SK-N-SH (cell line): ENCODE measurements at regions not wholly inside any gene's neighbourhood (a gene's known extent, or its start where the extent isn't known, plus 50 kb on each side); places are given as distances from the start of the nearest gene placed in this dataset.

ENCODE experiments used
- CTCF ChIA-PET: fragments of 300-600, 350-600 bp; formaldehyde crosslinking; extraction: SDS; loops from one replicate; lab custom pipeline; 2021; lab: Yijun Ruan, JAX
- POLR2A ChIA-PET: fragments of 350-600 bp; sonication (Branson Sonifier 250); formaldehyde crosslinking; extraction: SDS; loops from one replicate; lab custom pipeline; 2020; ENCODE audit warnings: antibody characterized with exemption, inconsistent platforms; lab: Yijun Ruan, JAX
- DNase-seq: peaks from one replicate; pipeline ENCODE4 v3.0.0; 2012
- H2AFZ ChIP-seq: fragments of 200-600 bp; sonication (generic); 2 replicates; pipeline ENCODE4 v1.8.1; 2016; ENCODE audit warnings: antibody characterized with exemption, mild to moderate bottlenecking, low read depth
- H3F3A ChIP-seq: fragments of 200-600 bp; sonication (generic); replicated peaks from 2 replicates; pipeline ENCODE3; 2016; ENCODE audit warnings: antibody characterized with exemption, mild to moderate bottlenecking; ENCODE audit not compliant: insufficient read depth
- H3K27ac ChIP-seq, 2 experiments: fragments of 200-500 bp in 1 of 2; fragments of 200-600 bp in 1 of 2; sonication (Bioruptor generic) in 1 of 2; sonication (generic), shearing (Covaris generic) in 1 of 2; 2 replicates each; pipeline versions ENCODE4 v1.5.1 to v1.6.1; 2014 to 2016; ENCODE audit warnings: low read depth in 2 of 2, inconsistent platforms in 1 of 2, low read length in 1 of 2, mild to moderate bottlenecking in 1 of 2, mixed read lengths in 1 of 2
- H3K27me3 ChIP-seq: fragments of 200-600 bp; sonication (generic), shearing (Covaris generic); 2 replicates; pipeline ENCODE4 v1.6.1; 2016; ENCODE audit warnings: mixed run types; ENCODE audit not compliant: insufficient read depth
- H3K36me3 ChIP-seq, 2 experiments: fragments of 200-500 bp in 1 of 2; fragments of 200-600 bp in 1 of 2; sonication (Bioruptor generic) in 1 of 2; sonication (generic) in 1 of 2; replicated peaks in 1 of 2; 2 replicates each; pipeline versions ENCODE3 to v1.5.1; 2014 to 2016; ENCODE audit warnings: low read length in 1 of 2, mild to moderate bottlenecking in 1 of 2; ENCODE audit not compliant: insufficient read depth in 2 of 2, control insufficient read depth in 1 of 2
- H3K4me1 ChIP-seq, 2 experiments: fragments of 200-500 bp in 1 of 2; fragments of 200-600 bp in 1 of 2; sonication (Bioruptor generic) in 1 of 2; sonication (generic), shearing (Covaris generic) in 1 of 2; 2 replicates each; pipeline versions ENCODE4 v1.5.1 to v1.6.1; 2014 to 2016; ENCODE audit warnings: low read depth in 1 of 2, low read length in 1 of 2, mixed run types in 1 of 2; ENCODE audit not compliant: insufficient read depth in 2 of 2, control insufficient read depth in 1 of 2
- H3K4me2 ChIP-seq: fragments of 200-600 bp; sonication (generic), shearing (Covaris generic); 2 replicates; pipeline ENCODE4 v1.6.1; 2017; ENCODE audit warnings: mixed run types
- H3K4me3 ChIP-seq, 2 experiments: fragments of 200-500 bp in 1 of 2; fragments of 200-600 bp in 1 of 2; sonication (Bioruptor generic) in 1 of 2; sonication (generic), shearing (Covaris generic) in 1 of 2; 2 replicates each; pipeline versions ENCODE4 v1.5.1 to v1.8.1; 2014 to 2016; ENCODE audit warnings: low read depth in 2 of 2, inconsistent platforms in 1 of 2, low read length in 1 of 2, mild to moderate bottlenecking in 1 of 2, mixed read lengths in 1 of 2, moderate library complexity in 1 of 2
- H3K79me2 ChIP-seq: fragments of 200-600 bp; sonication (generic); 2 replicates; pipeline ENCODE4 v1.8.1; 2017; ENCODE audit warnings: mild to moderate bottlenecking; ENCODE audit not compliant: insufficient read depth
- H3K9ac ChIP-seq: fragments of 200-600 bp; sonication (generic); 2 replicates; pipeline ENCODE4 v1.6.1; 2017; ENCODE audit warnings: mixed run types
- H3K9me2 ChIP-seq: fragments of 200-600 bp; sonication (generic); 2 replicates; pipeline ENCODE4 v1.6.1; 2017; ENCODE audit warnings: mixed run types
- H3K9me3 ChIP-seq: fragments of 200-600 bp; sonication (generic); 2 replicates; pipeline ENCODE4 v1.6.1; 2017; ENCODE audit warnings: mixed run types, mild to moderate bottlenecking, moderate library complexity
- H4K20me1 ChIP-seq: fragments of 200-600 bp; sonication (generic); 2 replicates; pipeline ENCODE4 v1.6.1; 2017; ENCODE audit warnings: mild to moderate bottlenecking, mixed run types; ENCODE audit not compliant: insufficient read depth
- CHD2 ChIP-seq: fragments of 150-350 bp; IDR thresholded peaks from 2 replicates; pipeline ENCODE4 v1.6.1; 2018; ENCODE audit warnings: low read length; ENCODE audit not compliant: partially characterized antibody
- ELF1 ChIP-seq: IDR thresholded peaks from 2 replicates; pipeline ENCODE4 v1.4.0; 2012
- EZH2phosphoT487 ChIP-seq: fragments of 200-600 bp; sonication (generic); IDR thresholded peaks from 2 replicates; pipeline ENCODE4 v1.6.1; 2017; ENCODE audit warnings: low read depth, mixed run types, mild to moderate bottlenecking, antibody characterized with exemption, moderate library complexity, borderline replicate concordance
- FOXJ3 ChIP-seq: sonication (generic); formaldehyde crosslinking; IDR thresholded peaks from 2 replicates; pipeline ENCODE4 v1.5.1; 2020; ENCODE audit warnings: mild to moderate bottlenecking, missing genetic modification reagents
- FOXM1 ChIP-seq: IDR thresholded peaks from 2 replicates; pipeline ENCODE4 v1.4.0; 2012; ENCODE audit warnings: low read depth, mild to moderate bottlenecking
- GABPA ChIP-seq: IDR thresholded peaks from 2 replicates; pipeline ENCODE4 v1.4.0; 2012; ENCODE audit warnings: low read depth, mild to moderate bottlenecking
- JUND ChIP-seq: IDR thresholded peaks from 2 replicates; pipeline ENCODE4 v1.4.0; 2012
- REST ChIP-seq: IDR thresholded peaks from 2 replicates; pipeline ENCODE4 v1.6.1; 2012; ENCODE audit warnings: mild to moderate bottlenecking, low read depth, low read length, moderate library complexity
- SIN3A ChIP-seq: IDR thresholded peaks from 2 replicates; pipeline ENCODE4 v1.6.1; 2012; ENCODE audit warnings: low read depth, mild to moderate bottlenecking, low read length, moderate library complexity, borderline replicate concordance
- TCF12 ChIP-seq: IDR thresholded peaks from 2 replicates; pipeline ENCODE4 v1.4.0; 2012
- TEAD4 ChIP-seq: IDR thresholded peaks from 2 replicates; pipeline ENCODE4 v1.4.0; 2012; ENCODE audit warnings: mild to moderate bottlenecking, borderline replicate concordance; ENCODE audit not compliant: insufficient read depth
- YY1 ChIP-seq: IDR thresholded peaks from 2 replicates; pipeline ENCODE4 v1.4.0; 2012; ENCODE audit warnings: low read depth, mild to moderate bottlenecking
- whole genome bisulfite sequencing: methylation state at CpG from one replicate; pipeline ENCODE4 v1.1.6; 2017; ENCODE audit warnings: low lambda C conversion rate; 5-methylcytosine and 5-hydroxymethylcytosine counted together
- TF ChIP-seq, protein P1 (sequence below): IDR thresholded peaks from 2 replicates; pipeline ENCODE4; 2012
- TF ChIP-seq, protein P2 (sequence below): IDR thresholded peaks from 2 replicates; pipeline ENCODE4 v1.4.0; 2012; ENCODE audit warnings: low read depth, borderline replicate concordance
- TF ChIP-seq, protein P3 (sequence below): IDR thresholded peaks from 2 replicates; pipeline ENCODE4 v1.4.0; 2012; ENCODE audit warnings: low read depth, borderline replicate concordance
- TF ChIP-seq, protein P4 (sequence below): IDR thresholded peaks from 2 replicates; pipeline ENCODE4 v1.4.0; 2012; ENCODE audit warnings: low read depth

DNA sequence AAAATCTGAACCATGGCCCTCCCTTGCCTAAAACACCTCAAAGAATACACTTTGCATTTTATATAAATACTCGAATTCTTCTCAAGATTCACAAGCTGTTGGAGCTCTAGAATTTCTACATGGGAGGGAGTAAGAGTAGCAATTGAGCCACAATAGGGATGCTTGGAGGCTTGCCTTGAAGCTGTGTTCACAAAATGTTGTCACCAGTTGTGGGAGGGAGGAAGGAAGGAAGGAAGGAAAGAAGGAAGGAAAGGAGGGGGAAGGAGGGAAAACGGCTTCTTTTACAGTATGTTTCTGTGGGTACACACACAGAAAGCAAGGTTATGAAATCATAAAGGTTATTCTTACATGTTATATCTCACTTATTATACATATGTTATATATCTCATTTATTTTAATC lies 128.6 kb upstream of the PEG3 start:
- POLR2A ChIA-PET = no interaction called here
- 13% methylated on average over 2 of the region's 2 CpGs for WGBS

GRCh38 chr19:56969759-56970178 lies 129.2 kb upstream of the PEG3 start:
- Histone ChIP-seq H3K27me3 (no peaks in the 10 kb centered on the region), H3K36me3 (no peaks in the 10 kb centered on the region), H2AFZ (no peak overlapping the region), H3K79me2 (no peaks in the 10 kb centered on the region), H3K4me2 (no peak overlapping the region), H4K20me1 (no peaks in the 10 kb centered on the region), H3K9ac (no peak overlapping the region), H3K4me1 (no peaks in the 10 kb centered on the region), H3K4me3 (no peak overlapping the region), H3K9me2 (no peaks in the 10 kb centered on the region), H3K27ac (no peak overlapping the region), H3F3A (no peaks in the 10 kb centered on the region), H3K9me3 (no peaks in the 10 kb centered on the region)
- POLR2A ChIA-PET = no interaction called here
- DNase-seq = no peak
- CTCF ChIA-PET = no interaction called here
- TF ChIP-seq ELF1 (no peak), FOXJ3 (CRISPR knock-in tag) (no peak), TEAD4 (no peak), EZH2phosphoT487 (no peak), FOXM1 (no peak), CHD2 (no peak), GABPA (no peak), YY1 (no peak), SIN3A (no peak), REST (no peak), JUND (no peak), TCF12 (no peak)
- TF ChIP-seq, protein P1, sequence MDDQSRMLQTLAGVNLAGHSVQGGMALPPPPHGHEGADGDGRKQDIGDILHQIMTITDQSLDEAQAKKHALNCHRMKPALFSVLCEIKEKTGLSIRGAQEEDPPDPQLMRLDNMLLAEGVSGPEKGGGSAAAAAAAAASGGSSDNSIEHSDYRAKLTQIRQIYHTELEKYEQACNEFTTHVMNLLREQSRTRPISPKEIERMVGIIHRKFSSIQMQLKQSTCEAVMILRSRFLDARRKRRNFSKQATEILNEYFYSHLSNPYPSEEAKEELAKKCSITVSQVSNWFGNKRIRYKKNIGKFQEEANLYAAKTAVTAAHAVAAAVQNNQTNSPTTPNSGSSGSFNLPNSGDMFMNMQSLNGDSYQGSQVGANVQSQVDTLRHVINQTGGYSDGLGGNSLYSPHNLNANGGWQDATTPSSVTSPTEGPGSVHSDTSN = no peak
- TF ChIP-seq, protein P2, sequence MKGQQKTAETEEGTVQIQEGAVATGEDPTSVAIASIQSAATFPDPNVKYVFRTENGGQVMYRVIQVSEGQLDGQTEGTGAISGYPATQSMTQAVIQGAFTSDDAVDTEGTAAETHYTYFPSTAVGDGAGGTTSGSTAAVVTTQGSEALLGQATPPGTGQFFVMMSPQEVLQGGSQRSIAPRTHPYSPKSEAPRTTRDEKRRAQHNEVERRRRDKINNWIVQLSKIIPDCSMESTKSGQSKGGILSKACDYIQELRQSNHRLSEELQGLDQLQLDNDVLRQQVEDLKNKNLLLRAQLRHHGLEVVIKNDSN = no peak
- TF ChIP-seq, protein P3, sequence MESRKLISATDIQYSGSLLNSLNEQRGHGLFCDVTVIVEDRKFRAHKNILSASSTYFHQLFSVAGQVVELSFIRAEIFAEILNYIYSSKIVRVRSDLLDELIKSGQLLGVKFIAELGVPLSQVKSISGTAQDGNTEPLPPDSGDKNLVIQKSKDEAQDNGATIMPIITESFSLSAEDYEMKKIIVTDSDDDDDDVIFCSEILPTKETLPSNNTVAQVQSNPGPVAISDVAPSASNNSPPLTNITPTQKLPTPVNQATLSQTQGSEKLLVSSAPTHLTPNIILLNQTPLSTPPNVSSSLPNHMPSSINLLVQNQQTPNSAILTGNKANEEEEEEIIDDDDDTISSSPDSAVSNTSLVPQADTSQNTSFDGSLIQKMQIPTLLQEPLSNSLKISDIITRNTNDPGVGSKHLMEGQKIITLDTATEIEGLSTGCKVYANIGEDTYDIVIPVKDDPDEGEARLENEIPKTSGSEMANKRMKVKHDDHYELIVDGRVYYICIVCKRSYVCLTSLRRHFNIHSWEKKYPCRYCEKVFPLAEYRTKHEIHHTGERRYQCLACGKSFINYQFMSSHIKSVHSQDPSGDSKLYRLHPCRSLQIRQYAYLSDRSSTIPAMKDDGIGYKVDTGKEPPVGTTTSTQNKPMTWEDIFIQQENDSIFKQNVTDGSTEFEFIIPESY = no peak
- TF ChIP-seq, protein P4, sequence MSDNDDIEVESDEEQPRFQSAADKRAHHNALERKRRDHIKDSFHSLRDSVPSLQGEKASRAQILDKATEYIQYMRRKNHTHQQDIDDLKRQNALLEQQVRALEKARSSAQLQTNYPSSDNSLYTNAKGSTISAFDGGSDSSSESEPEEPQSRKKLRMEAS = no peak
- 17% methylated on average over 6 of the region's 6 CpGs for WGBS

More for the DNA sequence above, 128.6 kb upstream of the PEG3 start:
- Histone ChIP-seq H3K9me2 (no peaks in the 10 kb centered on the region), H3K4me1 (no peaks in the 10 kb centered on the region), H3K36me3 (no peaks in the 10 kb centered on the region), H3K79me2 (no peaks in the 10 kb centered on the region), H4K20me1 (no peaks in the 10 kb centered on the region), H3K27me3 (no peaks in the 10 kb centered on the region), H3F3A (no peaks in the 10 kb centered on the region), H3K9me3 (no peaks in the 10 kb centered on the region), H3K4me2 (no peak overlapping the region), H2AFZ (no peak overlapping the region), H3K9ac (no peak overlapping the region), H3K4me3 (no peak overlapping the region), H3K27ac (no peak overlapping the region)
- DNase-seq = no peak
- TF ChIP-seq JUND = no peak
- CTCF ChIA-PET = no interaction called here
